ENCODE measurements at regions not wholly inside any gene's neighbourhood (a gene's known extent, or its start where the extent isn't known, plus 50 kb on each side); places are given as distances from the start of the nearest gene placed in this dataset.

- Mint-ChIP-seq H3K4me1 (no peaks in the 10 kb centered on the region), H3K27me3 (peaks cover 10% of the 10 kb centered on the region), H3K36me3 (no peaks in the 10 kb centered on the region), H3K27ac (no peak overlapping the region), H3K4me3 (no peak overlapping the region), H3K9me3 (no peaks in the 10 kb centered on the region)
Observed at GRCh38 chr2:453132-453531, 165.2 kb upstream of the ALKAL2 start.

GRCh38 chr2:451495-451894 is 163.6 kb upstream of the ALKAL2 start:
- H3K4me3 Mint-ChIP-seq: no peak overlapping the region
- H3K9me3 Mint-ChIP-seq: no peaks in the 10 kb centered on the region
- no peaks in the 10 kb centered on the region for H3K4me1 Mint-ChIP-seq
- no peak overlapping the region for H3K27ac Mint-ChIP-seq
- H3K36me3 Mint-ChIP-seq: no peaks in the 10 kb centered on the region
- H3K27me3 Mint-ChIP-seq: peaks cover 4% of the 10 kb centered on the region

GRCh38 chr2:449246-450067 is 161.6 kb upstream of the ALKAL2 start:
- Mint-ChIP-seq H3K4me1 (no peaks in the 10 kb centered on the region), H3K9me3 (no peaks in the 10 kb centered on the region), H3K4me3 (no peak overlapping the region), H3K27me3 (peaks cover 4% of the 10 kb centered on the region), H3K36me3 (no peaks in the 10 kb centered on the region), H3K27ac (no peak overlapping the region)

GRCh38 chr2:447902-448665 is 160.2 kb upstream of the ALKAL2 start:
- Mint-ChIP-seq H3K4me1 (no peaks in the 10 kb centered on the region), H3K4me3 (no peak overlapping the region), H3K9me3 (no peaks in the 10 kb centered on the region), H3K27ac (no peak overlapping the region), H3K27me3 (no peaks in the 10 kb centered on the region), H3K36me3 (no peaks in the 10 kb centered on the region)

- no peak overlapping the region for H3K4me3 Mint-ChIP-seq
- no peaks in the 10 kb centered on the region for H3K4me1 Mint-ChIP-seq
- H3K27ac Mint-ChIP-seq: no peak overlapping the region
Observed at GRCh38 chr2:446963-447530, 159.2 kb upstream of the ALKAL2 start.

GRCh38 chr2:446303-446874 is 158.5 kb upstream of the ALKAL2 start:
- no peak overlapping the region for H3K4me3 Mint-ChIP-seq
- no peaks in the 10 kb centered on the region for H3K4me1 Mint-ChIP-seq
- no peak overlapping the region for H3K27ac Mint-ChIP-seq
- H3K9me3 Mint-ChIP-seq: no peaks in the 10 kb centered on the region
- no peaks in the 10 kb centered on the region for H3K36me3 Mint-ChIP-seq
- no peaks in the 10 kb centered on the region for H3K27me3 Mint-ChIP-seq

More at GRCh38 chr2:446963-447530, 159.2 kb upstream of the ALKAL2 start:
- H3K9me3 Mint-ChIP-seq: no peaks in the 10 kb centered on the region
- H3K27me3 Mint-ChIP-seq: no peaks in the 10 kb centered on the region
- H3K36me3 Mint-ChIP-seq: no peaks in the 10 kb centered on the region

GRCh38 chr2:445896-446295 is 158.0 kb upstream of the ALKAL2 start:
- H3K36me3 Mint-ChIP-seq: no peaks in the 10 kb centered on the region
- H3K27ac Mint-ChIP-seq: no peak overlapping the region

DNA sequence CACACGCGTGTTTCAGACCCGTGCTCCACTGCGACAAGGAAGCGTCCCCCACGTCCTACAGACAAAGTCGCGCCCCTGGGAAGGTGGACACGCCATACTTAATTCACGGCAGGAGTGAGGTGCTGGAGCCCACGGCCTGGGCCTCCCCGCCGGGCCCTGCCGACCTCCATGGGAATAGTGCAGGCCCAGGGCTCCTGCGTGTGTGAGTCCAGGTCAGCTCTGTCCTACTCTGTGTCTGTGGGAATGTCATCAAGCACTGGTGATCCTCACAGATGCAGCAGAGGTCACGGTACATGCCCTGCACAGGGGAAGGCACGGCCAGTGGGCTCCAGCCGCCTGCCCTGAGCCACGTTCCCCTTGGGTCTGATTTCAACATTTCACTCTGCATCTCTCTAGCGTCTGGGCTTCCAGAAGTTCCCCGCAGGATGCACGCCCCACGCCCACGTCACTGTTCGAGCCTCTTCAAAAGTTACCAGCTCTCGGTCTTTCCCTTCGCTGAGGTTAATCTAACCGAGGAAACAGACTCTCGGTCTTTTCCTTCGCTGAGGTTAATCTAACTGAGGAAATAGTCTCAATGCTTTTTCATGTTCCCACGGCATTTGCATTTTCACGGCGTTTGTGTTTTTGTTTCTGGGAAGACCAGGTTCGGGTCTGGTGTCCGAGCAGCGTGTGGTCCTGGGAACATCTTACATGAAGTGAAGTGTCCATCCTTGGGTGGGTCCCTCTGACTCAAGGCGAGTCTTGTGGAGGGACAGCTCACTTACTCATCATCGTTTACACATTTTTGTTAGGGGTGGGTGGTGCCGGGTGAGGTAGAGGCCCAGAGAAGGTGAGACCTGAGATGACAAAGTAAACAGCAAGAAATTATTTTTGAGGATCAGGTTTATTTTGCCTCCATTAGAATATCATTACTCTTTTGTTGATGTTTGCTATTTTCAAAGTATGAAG is 157.3 kb upstream of the ALKAL2 start:
- Mint-ChIP-seq H3K27me3 (no peaks in the 10 kb centered on the region), H3K36me3 (no peaks in the 10 kb centered on the region), H3K9me3 (no peaks in the 10 kb centered on the region), H3K4me1 (no peaks in the 10 kb centered on the region), H3K27ac (no peak overlapping the region), H3K4me3 (peak overlapping the region; percentile 36)

More at GRCh38 chr2:445896-446295, 158.0 kb upstream of the ALKAL2 start:
- Mint-ChIP-seq H3K9me3 (no peaks in the 10 kb centered on the region), H3K27me3 (no peaks in the 10 kb centered on the region), H3K4me1 (no peaks in the 10 kb centered on the region), H3K4me3 (no peak overlapping the region)

DNA sequence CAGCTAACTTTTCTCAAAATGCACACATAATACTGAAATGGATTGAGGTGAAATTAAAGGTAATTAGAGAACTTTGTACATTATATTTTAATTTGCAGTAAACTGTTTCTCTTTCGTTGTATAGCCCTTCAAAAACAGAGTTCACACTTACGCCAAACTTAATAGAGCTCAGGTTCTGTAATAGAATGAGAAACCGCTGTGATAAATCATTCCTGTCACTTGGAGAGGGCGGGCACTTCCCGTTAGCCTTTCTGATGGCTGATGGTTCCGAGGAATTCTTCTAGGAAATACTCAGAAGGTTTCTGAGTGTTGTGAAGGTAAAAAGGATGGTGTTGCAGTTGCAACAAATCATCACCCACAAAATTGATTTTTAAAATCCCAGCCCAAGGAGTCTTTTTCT is 155.8 kb upstream of the ALKAL2 start:
- Mint-ChIP-seq H3K27me3 (no peaks in the 10 kb centered on the region), H3K4me1 (peaks cover 8% of the 10 kb centered on the region), H3K27ac (no peak overlapping the region), H3K36me3 (no peaks in the 10 kb centered on the region), H3K9me3 (no peaks in the 10 kb centered on the region), H3K4me3 (no peak overlapping the region)

- Mint-ChIP-seq H3K27me3 (no peaks in the 10 kb centered on the region), H3K27ac (peak overlapping the region; percentile 91), H3K4me3 (no peak overlapping the region), H3K4me1 (peaks cover 13% of the 10 kb centered on the region), H3K36me3 (no peaks in the 10 kb centered on the region), H3K9me3 (no peaks in the 10 kb centered on the region)
Observed at GRCh38 chr2:443216-443615, 155.3 kb upstream of the ALKAL2 start.

DNA sequence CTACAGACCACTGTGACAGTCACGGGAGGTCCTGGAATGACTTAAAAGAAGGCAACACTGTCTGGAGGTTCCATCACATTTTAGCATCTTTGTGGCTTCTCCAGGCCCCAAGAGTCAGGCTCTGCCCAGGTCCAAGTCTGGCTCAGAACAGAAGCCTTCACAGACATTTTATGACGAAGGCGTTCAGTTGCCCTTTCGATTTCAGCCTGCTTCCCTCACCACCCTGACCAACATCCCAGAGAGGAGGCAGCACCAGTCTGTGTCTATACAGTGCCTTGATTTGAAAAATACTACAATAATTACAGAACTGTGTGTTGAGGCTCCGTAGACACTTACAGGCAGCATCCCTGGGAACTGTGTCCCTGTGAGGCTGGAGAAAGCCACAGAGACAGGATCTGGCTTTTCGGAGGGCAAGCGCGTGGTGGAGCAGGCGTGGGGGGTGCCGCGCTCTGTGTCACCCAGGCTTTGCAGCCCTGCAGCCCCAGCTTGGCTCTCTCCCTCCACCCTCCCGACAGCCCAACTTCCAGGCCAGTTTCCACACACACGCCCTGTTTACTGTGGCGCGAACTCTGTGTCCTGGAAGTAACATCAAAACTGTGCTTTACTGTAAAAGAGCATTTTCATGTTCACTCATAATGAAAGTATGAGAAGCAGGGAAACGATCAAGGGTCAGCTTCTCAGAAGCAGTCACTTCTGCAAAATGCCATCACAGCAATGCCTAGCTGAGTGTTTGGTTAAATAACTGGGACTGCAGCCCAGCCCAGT is 153.5 kb upstream of the ALKAL2 start:
- H3K4me1 Mint-ChIP-seq: peaks cover 25% of the 10 kb centered on the region
- H3K9me3 Mint-ChIP-seq: no peaks in the 10 kb centered on the region
- no peak overlapping the region for H3K4me3 Mint-ChIP-seq
- no peaks in the 10 kb centered on the region for H3K36me3 Mint-ChIP-seq
- H3K27me3 Mint-ChIP-seq: no peaks in the 10 kb centered on the region
- H3K27ac Mint-ChIP-seq: no peak overlapping the region

- no peaks in the 10 kb centered on the region for H3K27me3 Mint-ChIP-seq
- H3K4me1 Mint-ChIP-seq: peaks cover 25% of the 10 kb centered on the region
- H3K9me3 Mint-ChIP-seq: no peaks in the 10 kb centered on the region
- no peak overlapping the region for H3K4me3 Mint-ChIP-seq
- H3K27ac Mint-ChIP-seq: no peak overlapping the region
- H3K36me3 Mint-ChIP-seq: no peaks in the 10 kb centered on the region
Observed at GRCh38 chr2:440403-440740, 152.5 kb upstream of the ALKAL2 start.

- H3K9me3 Mint-ChIP-seq: no peaks in the 10 kb centered on the region
- H3K4me1 Mint-ChIP-seq: peaks cover 27% of the 10 kb centered on the region
Observed at GRCh38 chr2:439556-440402, 151.9 kb upstream of the ALKAL2 start.

GRCh38 chr2:439077-439476 is 151.2 kb upstream of the ALKAL2 start:
- H3K4me3 Mint-ChIP-seq: no peak overlapping the region
- H3K4me1 Mint-ChIP-seq: peaks cover 29% of the 10 kb centered on the region
- H3K9me3 Mint-ChIP-seq: no peaks in the 10 kb centered on the region
- H3K27ac Mint-ChIP-seq: no peak overlapping the region
- H3K27me3 Mint-ChIP-seq: no peaks in the 10 kb centered on the region
- no peaks in the 10 kb centered on the region for H3K36me3 Mint-ChIP-seq

More at GRCh38 chr2:439556-440402, 151.9 kb upstream of the ALKAL2 start:
- Mint-ChIP-seq H3K36me3 (no peaks in the 10 kb centered on the region), H3K4me3 (no peak overlapping the region), H3K27ac (no peak overlapping the region), H3K27me3 (no peaks in the 10 kb centered on the region)

Measured in activated naive CD4-positive, alpha-beta T cell treated with anti-CD3 and anti-CD28 coated beads, Interleukin-2, amount 50 U/mL, for 24 hours (primary cell).